ENCODE measurements at regions not wholly inside any gene's neighbourhood (a gene's known extent, or its start where the extent isn't known, plus 50 kb on each side); places are given as distances from the start of the nearest gene placed in this dataset.

- Mint-ChIP-seq H3K4me3 (no peak overlapping the region), H3K27me3 (ENCODE audit: low read depth in 2 of 2) (no peaks in the 10 kb centered on the region), H3K4me1 (no peaks in the 10 kb centered on the region), H3K9me3 (peaks cover 3 to 10% of the 10 kb centered on the region in 2 donors), H3K27ac (no peak overlapping the region), H3K36me3 (peaks cover 4% of the 10 kb centered on the region)
- no peaks in the 10 kb centered on the region for H3K4me1 ChIP-seq (ENCODE audit: control insufficient read depth, insufficient read depth, low read length)
- H3K27me3 ChIP-seq (ENCODE audit: control insufficient read depth, insufficient read depth, low read length): no peaks in the 10 kb centered on the region
- no peaks in the 10 kb centered on the region for H3K36me3 ChIP-seq (ENCODE audit: control insufficient read depth, insufficient read depth, low read length)
- ATAC-seq: no peak
- no peak for TF ChIP-seq CTCF (IDR thresholded peaks at IDR 0.05)
- H3K4me3 ChIP-seq (ENCODE audit: low read length): no peak overlapping the region
- no peak for DNase-seq
- no peak overlapping the region for H3K27ac ChIP-seq (ENCODE audit: low read length)
- intact Hi-C loops (cut with micrococcal nuclease): no loop called here
- no peaks in the 10 kb centered on the region for H3K9me3 ChIP-seq (ENCODE audit: control insufficient read depth, insufficient read depth, low read length)
- WGBS (ENCODE audit: insufficient coverage): 83% methylated on average over 2 of the region's 3 CpGs
Measured at GRCh38 chr4:136495076-136495475, 1037.2 kb downstream of the PCDH18 start.

DNA sequence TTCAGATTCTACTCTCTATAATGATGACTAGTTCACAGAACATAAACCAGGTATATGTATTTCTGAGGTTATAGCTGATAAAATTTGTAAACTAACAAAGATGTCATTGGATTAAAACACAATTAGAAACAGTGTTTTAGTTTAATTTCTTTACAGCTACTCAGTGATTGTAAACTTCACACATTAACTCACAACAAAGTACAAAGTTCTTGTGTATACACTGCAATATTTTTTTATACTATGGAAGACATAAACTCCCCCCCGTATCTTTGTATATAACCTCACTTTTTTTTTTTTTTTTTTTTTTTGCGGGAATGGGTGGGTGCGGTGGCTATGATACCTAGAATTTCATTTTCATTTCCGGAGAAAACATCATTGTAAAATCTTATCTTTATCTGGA lies 1043.2 kb downstream of the PCDH18 start:
- H3K36me3 Mint-ChIP-seq: no peaks in the 10 kb centered on the region
- peaks cover 3 to 6% of the 10 kb centered on the region in 2 donors for H3K9me3 Mint-ChIP-seq

DNA sequence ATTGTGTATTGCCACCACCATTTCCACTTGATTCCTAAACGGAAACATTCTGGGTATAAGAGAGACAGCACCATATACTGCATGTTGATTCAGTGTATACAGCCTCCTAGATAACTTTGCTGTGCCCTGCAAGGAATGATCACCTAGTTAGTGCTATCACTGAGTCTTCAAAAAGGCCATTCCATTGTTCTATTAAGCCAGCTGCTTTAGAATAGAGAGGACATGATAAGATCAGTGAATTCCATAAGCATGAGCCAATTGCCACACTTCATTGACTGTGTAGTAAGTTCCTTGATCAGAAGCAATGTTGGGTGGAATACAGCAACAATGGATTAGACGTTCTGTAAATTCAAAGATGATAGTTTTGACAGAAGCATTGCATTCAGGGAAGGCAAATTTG lies 1047.3 kb downstream of the PCDH18 start:
- Histone ChIP-seq H3K36me3 (ENCODE audit: control insufficient read depth, insufficient read depth, low read length) (no peaks in the 10 kb centered on the region), H3K4me3 (ENCODE audit: low read length) (no peak overlapping the region), H3K4me1 (ENCODE audit: control insufficient read depth, insufficient read depth, low read length) (no peaks in the 10 kb centered on the region), H3K27me3 (ENCODE audit: control insufficient read depth, insufficient read depth, low read length) (no peaks in the 10 kb centered on the region), H3K27ac (ENCODE audit: low read length) (no peak overlapping the region), H3K9me3 (ENCODE audit: control insufficient read depth, insufficient read depth, low read length) (no peaks in the 10 kb centered on the region)
- DNase-seq (no peak), ATAC-seq (no peak)
- Mint-ChIP-seq H3K36me3 (no peaks in the 10 kb centered on the region), H3K27ac (no peak overlapping the region), H3K4me3 (no peak overlapping the region), H3K9me3 (peaks cover 3 to 7% of the 10 kb centered on the region in 2 donors), H3K27me3 (ENCODE audit: low read depth in 2 of 2) (no peaks in the 10 kb centered on the region), H3K4me1 (no peaks in the 10 kb centered on the region)
- WGBS (ENCODE audit: insufficient coverage): 88% methylated on average over 2 of the region's 2 CpGs
- no peak for TF ChIP-seq CTCF (IDR thresholded peaks at IDR 0.05)
- intact Hi-C loops (cut with micrococcal nuclease): no loop called here

More for the DNA sequence above, 1043.2 kb downstream of the PCDH18 start:
- intact Hi-C loops (cut with micrococcal nuclease): no loop called here
- H3K27me3 ChIP-seq (ENCODE audit: control insufficient read depth, insufficient read depth, low read length): no peaks in the 10 kb centered on the region
- no peak overlapping the region for H3K27ac Mint-ChIP-seq
- ATAC-seq: no peak
- DNase-seq: no peak
- no peak overlapping the region for H3K4me3 ChIP-seq (ENCODE audit: low read length)
- no peak overlapping the region for H3K27ac ChIP-seq (ENCODE audit: low read length)
- H3K4me1 ChIP-seq (ENCODE audit: control insufficient read depth, insufficient read depth, low read length): no peaks in the 10 kb centered on the region
- H3K4me3 Mint-ChIP-seq: no peak overlapping the region
- H3K9me3 ChIP-seq (ENCODE audit: control insufficient read depth, insufficient read depth, low read length): no peaks in the 10 kb centered on the region
- WGBS (ENCODE audit: insufficient coverage): no CpG with 5 or more reads among the region's 4 CpGs
- H3K27me3 Mint-ChIP-seq (ENCODE audit: low read depth in 2 of 2): no peaks in the 10 kb centered on the region
- H3K36me3 ChIP-seq (ENCODE audit: control insufficient read depth, insufficient read depth, low read length): no peaks in the 10 kb centered on the region
- no peaks in the 10 kb centered on the region for H3K4me1 Mint-ChIP-seq
- TF ChIP-seq CTCF (IDR thresholded peaks at IDR 0.05): no peak

GRCh38 chr4:136476753-136477152 lies 1055.5 kb downstream of the PCDH18 start:
- no peak overlapping the region for H3K4me3 ChIP-seq (ENCODE audit: low read length)
- no peaks in the 10 kb centered on the region for H3K36me3 Mint-ChIP-seq
- H3K27me3 Mint-ChIP-seq (ENCODE audit: low read depth in 2 of 2): no peaks in the 10 kb centered on the region
- H3K27me3 ChIP-seq (ENCODE audit: control insufficient read depth, insufficient read depth, low read length): no peaks in the 10 kb centered on the region
- no peak for TF ChIP-seq CTCF (IDR thresholded peaks at IDR 0.05)
- no peak overlapping the region for H3K27ac ChIP-seq (ENCODE audit: low read length)
- no peak overlapping the region for H3K27ac Mint-ChIP-seq
- no peak for DNase-seq
- ATAC-seq: no peak
- H3K9me3 Mint-ChIP-seq: peaks cover 0 to 2% of the 10 kb centered on the region in 2 donors
- no peaks in the 10 kb centered on the region for H3K4me1 ChIP-seq (ENCODE audit: control insufficient read depth, insufficient read depth, low read length)
- intact Hi-C loops (cut with micrococcal nuclease): no loop called here
- WGBS (ENCODE audit: insufficient coverage): no CpG with 5 or more reads among the region's 1 CpG
- no peaks in the 10 kb centered on the region for H3K36me3 ChIP-seq (ENCODE audit: control insufficient read depth, insufficient read depth, low read length)
- no peak overlapping the region for H3K4me3 Mint-ChIP-seq
- no peaks in the 10 kb centered on the region for H3K9me3 ChIP-seq (ENCODE audit: control insufficient read depth, insufficient read depth, low read length)
- no peaks in the 10 kb centered on the region for H3K4me1 Mint-ChIP-seq

Measured in natural killer cell (primary cell).